GM12891 (cell line): ENCODE measurements at regions not wholly inside any gene's neighbourhood (a gene's known extent, or its start where the extent isn't known, plus 50 kb on each side); places are given as distances from the start of the nearest gene placed in this dataset.

Experiments
- POLR2A ChIP-seq: IDR thresholded peaks from 2 replicates; pipeline ENCODE4 v1.6.1; 2011; ENCODE audit warnings: low read depth, low read length, control low read depth
- POLR2AphosphoS5 ChIP-seq: IDR thresholded peaks from 2 replicates; pipeline ENCODE4 v1.6.1; 2011; ENCODE audit warnings: low read depth, low read length, control low read depth
- SPI1 ChIP-seq: IDR thresholded peaks from 2 replicates; pipeline ENCODE4 v1.6.1; 2011; ENCODE audit warnings: low read depth, low read length, control low read depth
- TAF1 ChIP-seq: IDR thresholded peaks from 2 replicates; pipeline ENCODE4 v1.6.1; 2011; ENCODE audit warnings: low read depth, low read length, control low read depth

DNA sequence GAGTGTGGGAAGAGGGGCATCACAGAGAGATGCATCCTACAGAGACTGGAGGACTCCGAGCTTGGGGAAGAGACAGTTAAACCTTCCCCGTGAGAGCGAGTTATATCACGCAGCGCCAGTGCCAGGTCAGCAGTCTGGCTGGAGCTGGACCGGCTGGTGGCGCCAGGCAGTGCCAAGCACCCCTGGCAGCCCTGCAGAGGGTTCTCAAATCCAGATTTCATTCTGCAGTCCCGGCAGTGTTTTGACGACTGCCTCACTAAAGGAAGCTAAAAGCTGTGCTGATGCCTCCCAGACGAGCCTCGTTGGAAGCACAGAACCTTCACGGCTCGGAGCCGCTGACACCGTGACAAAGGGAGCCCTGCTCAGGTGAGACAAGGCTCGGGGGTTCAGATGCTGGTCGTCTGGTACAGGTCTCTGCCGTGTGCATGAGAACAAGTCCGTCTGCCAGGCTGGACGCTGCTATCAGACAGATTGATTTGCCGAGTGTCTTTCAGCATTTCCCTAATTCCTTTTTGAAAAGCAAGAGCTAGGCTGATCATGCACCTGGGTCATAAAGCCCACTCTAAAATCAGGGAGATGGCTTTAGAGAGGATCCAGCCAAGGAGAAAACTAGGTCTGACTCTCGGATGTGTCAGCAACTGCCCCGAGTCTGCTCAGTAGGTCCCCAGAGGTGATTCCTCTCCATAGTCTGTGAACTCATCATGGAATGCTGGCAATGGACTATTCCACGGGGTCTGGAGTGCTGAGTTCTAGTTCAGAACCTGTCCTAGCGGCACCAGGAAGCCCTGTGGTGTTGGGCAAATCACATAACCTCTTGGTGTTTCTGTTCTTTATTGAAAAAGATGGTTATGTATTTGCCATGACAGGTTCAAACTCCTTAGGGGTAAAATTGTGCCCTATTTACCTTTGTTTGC, 240.6 kb downstream of the SOX11 start:
- no peak for TF ChIP-seq POLR2AphosphoS5
- TF ChIP-seq POLR2A = no peak
- TF ChIP-seq SPI1 = no peak
- no peak for TF ChIP-seq TAF1
